ENCODE measurements at regions not wholly inside any gene's neighbourhood (a gene's known extent, or its start where the extent isn't known, plus 50 kb on each side); places are given as distances from the start of the nearest gene placed in this dataset.

DNA sequence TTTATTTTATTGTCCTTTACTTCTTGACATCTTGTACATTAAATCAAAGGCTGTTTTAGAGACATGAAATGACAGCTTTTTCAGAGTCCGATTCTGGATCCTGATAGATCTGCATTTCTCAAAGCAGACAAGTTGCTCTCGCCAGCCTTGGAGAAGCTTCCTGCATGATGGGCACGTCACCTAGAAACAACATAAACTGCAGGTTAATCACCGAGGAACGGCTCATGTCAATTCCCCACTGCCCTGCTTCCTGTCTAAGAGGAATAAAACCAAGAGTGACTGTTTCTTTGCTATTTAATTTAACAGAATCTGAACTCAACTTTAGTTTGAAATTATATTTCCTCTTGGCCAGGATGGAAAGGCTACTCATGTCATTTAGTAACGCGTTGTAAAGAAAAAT is 77.0 kb downstream of the RWDD3 start:
- Mint-ChIP-seq H3K9me3 (no peaks in the 10 kb centered on the region), H3K4me3 (no peak overlapping the region), H3K27ac (no peak overlapping the region), H3K4me1 (ENCODE audit: low read depth) (no peaks in the 10 kb centered on the region), H3K36me3 (ENCODE audit: low read depth) (no peaks in the 10 kb centered on the region), H3K27me3 (ENCODE audit: insufficient read depth) (peaks cover 5% of the 10 kb centered on the region)
- no peak for DNase-seq
- TF ChIP-seq, protein P1, sequence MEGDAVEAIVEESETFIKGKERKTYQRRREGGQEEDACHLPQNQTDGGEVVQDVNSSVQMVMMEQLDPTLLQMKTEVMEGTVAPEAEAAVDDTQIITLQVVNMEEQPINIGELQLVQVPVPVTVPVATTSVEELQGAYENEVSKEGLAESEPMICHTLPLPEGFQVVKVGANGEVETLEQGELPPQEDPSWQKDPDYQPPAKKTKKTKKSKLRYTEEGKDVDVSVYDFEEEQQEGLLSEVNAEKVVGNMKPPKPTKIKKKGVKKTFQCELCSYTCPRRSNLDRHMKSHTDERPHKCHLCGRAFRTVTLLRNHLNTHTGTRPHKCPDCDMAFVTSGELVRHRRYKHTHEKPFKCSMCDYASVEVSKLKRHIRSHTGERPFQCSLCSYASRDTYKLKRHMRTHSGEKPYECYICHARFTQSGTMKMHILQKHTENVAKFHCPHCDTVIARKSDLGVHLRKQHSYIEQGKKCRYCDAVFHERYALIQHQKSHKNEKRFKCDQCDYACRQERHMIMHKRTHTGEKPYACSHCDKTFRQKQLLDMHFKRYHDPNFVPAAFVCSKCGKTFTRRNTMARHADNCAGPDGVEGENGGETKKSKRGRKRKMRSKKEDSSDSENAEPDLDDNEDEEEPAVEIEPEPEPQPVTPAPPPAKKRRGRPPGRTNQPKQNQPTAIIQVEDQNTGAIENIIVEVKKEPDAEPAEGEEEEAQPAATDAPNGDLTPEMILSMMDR (IDR thresholded peaks at IDR 0.05), result no peak

GRCh38 chr1:95311762-95312161 is 77.8 kb downstream of the RWDD3 start:
- no peak for DNase-seq
- H3K27me3 Mint-ChIP-seq (ENCODE audit: insufficient read depth), result peaks cover 5% of the 10 kb centered on the region
- no peaks in the 10 kb centered on the region for H3K9me3 Mint-ChIP-seq
- no peak overlapping the region for H3K27ac Mint-ChIP-seq
- no peak overlapping the region for H3K4me3 Mint-ChIP-seq
- TF ChIP-seq, protein P1 (IDR thresholded peaks at IDR 0.05), result no peak
- H3K36me3 Mint-ChIP-seq (ENCODE audit: low read depth), result no peaks in the 10 kb centered on the region
- no peaks in the 10 kb centered on the region for H3K4me1 Mint-ChIP-seq (ENCODE audit: low read depth)

DNA sequence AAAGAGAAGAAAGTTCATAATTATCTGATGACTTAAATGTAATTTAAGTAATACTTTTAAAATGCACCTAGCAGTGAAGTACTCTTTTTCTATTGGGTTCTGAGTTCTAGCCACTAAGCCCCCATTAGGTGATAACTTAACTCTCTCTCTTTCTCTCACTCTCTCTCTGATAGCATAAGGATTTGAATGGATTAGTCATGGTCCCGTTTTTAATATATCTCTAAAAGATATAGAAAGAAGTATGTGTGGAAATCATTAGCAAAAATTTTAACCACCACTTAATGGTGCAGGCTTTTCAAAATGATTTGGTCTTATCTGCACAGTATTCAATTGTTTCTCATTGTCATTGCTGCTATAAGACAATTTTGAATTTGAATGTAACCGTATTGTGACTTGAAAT is 78.2 kb downstream of the RWDD3 start:
- DNase-seq, result no peak
- H3K9me3 Mint-ChIP-seq, result no peaks in the 10 kb centered on the region
- peaks cover 7% of the 10 kb centered on the region for H3K27me3 Mint-ChIP-seq (ENCODE audit: insufficient read depth)
- H3K27ac Mint-ChIP-seq, result no peak overlapping the region
- TF ChIP-seq, protein P1 (IDR thresholded peaks at IDR 0.05), result no peak
- no peak overlapping the region for H3K4me3 Mint-ChIP-seq
- no peaks in the 10 kb centered on the region for H3K4me1 Mint-ChIP-seq (ENCODE audit: low read depth)
- no peaks in the 10 kb centered on the region for H3K36me3 Mint-ChIP-seq (ENCODE audit: low read depth)

DNA sequence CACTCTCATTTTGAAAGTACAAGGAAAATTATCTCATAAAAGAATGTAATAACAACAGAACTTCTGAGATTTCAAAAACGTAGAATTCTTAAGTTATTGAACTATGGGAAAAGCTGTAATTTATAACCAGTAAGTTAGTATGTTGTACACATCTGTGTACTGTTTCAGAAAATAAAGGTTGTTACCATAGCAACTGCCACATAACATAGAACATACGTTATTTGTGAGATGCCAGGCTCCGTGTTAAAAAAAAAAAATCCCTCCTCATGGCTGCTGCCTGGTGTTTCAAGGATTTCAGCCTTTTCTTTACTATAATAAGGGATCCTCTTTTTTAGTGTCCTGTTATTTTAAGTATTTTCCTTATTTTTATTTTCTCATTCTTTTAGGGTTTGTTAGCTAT is 79.5 kb downstream of the RWDD3 start:
- H3K36me3 Mint-ChIP-seq (ENCODE audit: low read depth), result no peaks in the 10 kb centered on the region
- no peaks in the 10 kb centered on the region for H3K9me3 Mint-ChIP-seq
- TF ChIP-seq, protein P1 (IDR thresholded peaks at IDR 0.05), result no peak
- H3K4me3 Mint-ChIP-seq, result no peak overlapping the region
- no peak overlapping the region for H3K27ac Mint-ChIP-seq
- no peaks in the 10 kb centered on the region for H3K4me1 Mint-ChIP-seq (ENCODE audit: low read depth)
- DNase-seq, result no peak
- peaks cover 5% of the 10 kb centered on the region; the same call in 1 of the 2 replicates for H3K27me3 Mint-ChIP-seq (ENCODE audit: insufficient read depth)

DNA sequence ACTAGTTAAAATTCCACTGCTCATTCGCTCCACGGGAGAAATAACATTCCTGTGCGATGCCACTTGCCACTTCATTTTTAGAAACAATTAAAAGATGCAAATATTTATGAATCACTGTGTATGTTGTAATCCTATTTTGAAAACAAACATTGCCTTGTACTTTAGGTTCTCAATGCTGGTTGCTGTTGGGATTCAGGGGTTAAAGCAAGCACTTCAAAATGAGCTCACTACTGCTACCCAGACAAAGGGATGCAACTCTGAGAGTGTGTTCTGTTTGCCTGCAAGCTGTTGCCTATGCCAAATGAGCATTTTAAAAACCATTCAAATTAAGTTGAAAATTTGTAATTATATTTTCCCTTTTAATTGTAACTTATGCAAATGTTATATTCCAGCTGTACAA is 87.5 kb downstream of the RWDD3 start:
- H3K27ac Mint-ChIP-seq, result no peak overlapping the region
- no peaks in the 10 kb centered on the region for H3K9me3 Mint-ChIP-seq
- no peak overlapping the region for H3K4me3 Mint-ChIP-seq
- no peaks in the 10 kb centered on the region for H3K36me3 Mint-ChIP-seq (ENCODE audit: low read depth)
- TF ChIP-seq, protein P1 (IDR thresholded peaks at IDR 0.05), result no peak
- peaks cover 4% of the 10 kb centered on the region; the same call in 1 of the 2 replicates for H3K27me3 Mint-ChIP-seq (ENCODE audit: insufficient read depth)
- DNase-seq, result no peak
- H3K4me1 Mint-ChIP-seq (ENCODE audit: low read depth), result no peaks in the 10 kb centered on the region

- H3K36me3 Mint-ChIP-seq (ENCODE audit: low read depth), result no peaks in the 10 kb centered on the region
- no peak overlapping the region for H3K27ac Mint-ChIP-seq
- DNase-seq, result no peak
- no peak overlapping the region for H3K4me3 Mint-ChIP-seq
- H3K9me3 Mint-ChIP-seq, result no peaks in the 10 kb centered on the region
- no peaks in the 10 kb centered on the region for H3K4me1 Mint-ChIP-seq (ENCODE audit: low read depth)
- 0 out of 2 replicates have a peak, but pooled peaks cover 2% of the 10 kb centered on the region for H3K27me3 Mint-ChIP-seq (ENCODE audit: insufficient read depth)
- TF ChIP-seq, protein P1 (IDR thresholded peaks at IDR 0.05), result no peak
These were observed 89.1 kb downstream of the RWDD3 start for GRCh38 chr1:95323123-95323522.
